ENCODE measurements at regions not wholly inside any gene's neighbourhood (a gene's known extent, or its start where the extent isn't known, plus 50 kb on each side); places are given as distances from the start of the nearest gene placed in this dataset.
A peak's percentile ranks its signal among the peaks of the same experiment; 100 is the strongest.

- TF ChIP-seq ZBTB11 (CRISPR knock-in tag; IDR thresholded peaks at IDR 0.05) (no peak), SREBF1 (IDR thresholded peaks at IDR 0.05; ENCODE audit: low read length) (no peak), NFIC (IDR thresholded peaks at IDR 0.05; ENCODE audit: low read depth, low read length) (peak; percentile 47; the same call in 1 of the 2 replicates), IKZF2 (IDR thresholded peaks at IDR 0.05) (peak; percentile 57 to 59; a peak in 2 of 4 replicates), ZBED1 (IDR thresholded peaks at IDR 0.05; ENCODE audit: borderline replicate concordance) (no peak), TCF12 (IDR thresholded peaks at IDR 0.05; ENCODE audit: low read depth, low read length) (no peak), EED (IDR thresholded peaks at IDR 0.05; ENCODE audit: low read depth) (no peak), NR2C2 (IDR thresholded peaks at IDR 0.05; ENCODE audit: borderline replicate concordance, control insufficient read depth, insufficient read length, low read depth) (no peak), CHD4 (IDR thresholded peaks at IDR 0.05) (no peak), NR2F1 (conservative IDR thresholded peaks at IDR 0.05) (peak; percentile 94), ATF3 (IDR thresholded peaks at IDR 0.05; ENCODE audit: borderline replicate concordance, extremely low read depth, low read depth, low read length) (no peak), FOXK2 (IDR thresholded peaks at IDR 0.05) (no peak), E2F8 (IDR thresholded peaks at IDR 0.05; ENCODE audit: low read depth, partially characterized antibody) (no peak), HSF1 (IDR thresholded peaks at IDR 0.05; ENCODE audit: low read depth, low read length) (no peak)
These were observed 343.6 kb downstream of the FRK start (continued) for GRCh38 chr6:115717062-115717461.
